Cardiac muscle cell (in vitro differentiated cells and primary cell): ENCODE measurements at regions not wholly inside any gene's neighbourhood (a gene's known extent, or its start where the extent isn't known, plus 50 kb on each side); places are given as distances from the start of the nearest gene placed in this dataset.

ENCODE experiments used
- DNase-seq, 2 donors: peaks; one replicate each; pipeline versions ENCODE4 v3.0.0 to v3.0.0-alpha.2; 2010 to 2017; ENCODE audit warnings: low read depth in 1 of 2, low spot score in 1 of 2
- H3K27ac ChIP-seq: fragments of 200-600 bp; sonication (generic); 2 replicates; pipeline ENCODE4 v1.5.1; 2016
- H3K27me3 ChIP-seq: fragments of 200-600 bp; sonication (generic); 2 replicates; pipeline ENCODE4 v1.6.0; 2016; ENCODE audit warnings: control low read depth
- H3K36me3 ChIP-seq: fragments of 200-600 bp; sonication (generic); 2 replicates; pipeline ENCODE4 v1.5.1; 2016; ENCODE audit warnings: control low read depth
- H3K4me1 ChIP-seq: fragments of 200-600 bp; sonication (generic); 2 replicates; pipeline ENCODE4 v1.8.1; 2017; ENCODE audit warnings: low read depth, mild to moderate bottlenecking, mixed run types
- H3K4me3 ChIP-seq: fragments of 200-600 bp; sonication (generic); 2 replicates; pipeline ENCODE4 v1.5.1; 2016; ENCODE audit warnings: mild to moderate bottlenecking
- H3K9me3 ChIP-seq: fragments of 200-600 bp; sonication (generic); 2 replicates; pipeline ENCODE4 v1.5.1; 2017; ENCODE audit warnings: low read depth, mild to moderate bottlenecking, control low read depth
- CTCF ChIP-seq: IDR thresholded peaks from 2 replicates; pipeline ENCODE4 v1.5.1; 2012; ENCODE audit warnings: low read depth, mild to moderate bottlenecking, low read length

- no peak overlapping the region for H3K4me3 ChIP-seq
- H3K36me3 ChIP-seq, result no peaks in the 10 kb centered on the region
- H3K27ac ChIP-seq, result no peak overlapping the region
- no peak for TF ChIP-seq CTCF
- no peaks in the 10 kb centered on the region for H3K9me3 ChIP-seq
- no peak for DNase-seq
- H3K4me1 ChIP-seq, result no peaks in the 10 kb centered on the region
- no peaks in the 10 kb centered on the region for H3K27me3 ChIP-seq
Measured at GRCh38 chr6:44500074-44500473, 112.6 kb downstream of the CDC5L start.

GRCh38 chr6:44503471-44503870 is 116.0 kb downstream of the CDC5L start:
- H3K9me3 ChIP-seq, result no peaks in the 10 kb centered on the region
- no peak overlapping the region for H3K27ac ChIP-seq
- no peak for TF ChIP-seq CTCF
- no peaks in the 10 kb centered on the region for H3K27me3 ChIP-seq
- no peak overlapping the region for H3K4me3 ChIP-seq
- no peaks in the 10 kb centered on the region for H3K36me3 ChIP-seq
- H3K4me1 ChIP-seq, result no peaks in the 10 kb centered on the region
- no peak for DNase-seq

- DNase-seq, result no peak
- Histone ChIP-seq H3K36me3 (no peaks in the 10 kb centered on the region), H3K4me1 (no peaks in the 10 kb centered on the region), H3K27ac (no peak overlapping the region), H3K9me3 (no peaks in the 10 kb centered on the region), H3K27me3 (no peaks in the 10 kb centered on the region), H3K4me3 (no peak overlapping the region)
- no peak for TF ChIP-seq CTCF
Measured at GRCh38 chr6:44504301-44504791, 116.8 kb downstream of the CDC5L start.

GRCh38 chr6:44505751-44506150 is 118.2 kb downstream of the CDC5L start:
- H3K36me3 ChIP-seq, result no peaks in the 10 kb centered on the region
- no peak for DNase-seq
- no peak for TF ChIP-seq CTCF
- no peaks in the 10 kb centered on the region for H3K27me3 ChIP-seq
- no peaks in the 10 kb centered on the region for H3K9me3 ChIP-seq
- H3K4me1 ChIP-seq, result no peaks in the 10 kb centered on the region
- no peak overlapping the region for H3K27ac ChIP-seq
- H3K4me3 ChIP-seq, result no peak overlapping the region

GRCh38 chr6:44507014-44507413 is 119.5 kb downstream of the CDC5L start:
- Histone ChIP-seq H3K9me3 (no peaks in the 10 kb centered on the region), H3K4me1 (no peaks in the 10 kb centered on the region), H3K36me3 (no peaks in the 10 kb centered on the region), H3K4me3 (no peak overlapping the region), H3K27ac (no peak overlapping the region), H3K27me3 (no peaks in the 10 kb centered on the region)
- no peak for DNase-seq
- no peak for TF ChIP-seq CTCF

- H3K36me3 ChIP-seq, result no peaks in the 10 kb centered on the region
- no peak for TF ChIP-seq CTCF
- H3K9me3 ChIP-seq, result no peaks in the 10 kb centered on the region
- no peaks in the 10 kb centered on the region for H3K27me3 ChIP-seq
- DNase-seq, result no peak
- no peak overlapping the region for H3K27ac ChIP-seq
- H3K4me1 ChIP-seq, result no peaks in the 10 kb centered on the region
- H3K4me3 ChIP-seq, result no peak overlapping the region
Measured at GRCh38 chr6:44508646-44509045, 121.1 kb downstream of the CDC5L start.
